ENCODE measurements at regions not wholly inside any gene's neighbourhood (a gene's known extent, or its start where the extent isn't known, plus 50 kb on each side); places are given as distances from the start of the nearest gene placed in this dataset.

DNA sequence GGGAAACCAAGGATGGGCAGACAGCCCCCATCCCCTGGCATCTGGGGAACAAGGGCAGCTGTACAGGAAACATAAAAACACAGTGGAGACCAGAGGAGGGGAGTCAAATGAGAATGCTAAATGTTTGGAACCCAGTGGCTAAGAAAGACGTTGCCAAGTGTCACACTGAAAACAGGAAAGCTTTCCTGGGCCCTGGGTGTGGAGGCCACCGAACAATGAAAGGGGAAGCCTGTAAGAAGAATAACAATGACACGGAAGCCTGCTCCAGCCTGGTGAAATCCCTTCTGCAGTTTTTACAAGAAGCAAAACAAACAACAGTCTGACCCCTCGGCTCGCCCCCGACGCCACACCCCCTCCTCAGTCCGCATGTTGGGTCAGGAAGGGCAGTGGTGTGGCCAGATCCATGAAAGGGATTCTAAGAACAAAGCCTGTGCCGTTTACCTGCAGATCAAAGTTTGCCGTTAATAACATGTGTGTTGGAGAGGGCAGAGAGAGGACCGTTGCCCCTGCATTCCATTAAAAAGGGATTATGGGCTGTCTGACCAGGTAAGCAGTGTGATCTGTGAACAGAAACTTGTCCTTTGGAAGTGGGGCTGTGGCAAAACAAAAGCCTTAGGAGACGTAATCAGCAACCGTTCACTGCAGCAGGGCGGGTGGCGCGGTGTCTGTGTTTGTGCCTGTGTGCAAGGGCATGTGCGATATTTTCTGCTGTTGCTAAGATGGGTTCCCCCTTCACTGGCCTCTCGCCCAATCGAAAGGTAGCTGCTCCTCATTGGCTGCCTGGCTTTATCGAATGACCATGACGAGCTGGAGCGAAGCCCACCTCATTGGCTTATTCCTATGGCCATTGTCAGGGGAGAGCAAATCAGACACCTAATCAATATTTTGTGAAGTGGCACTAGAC is 113.7 kb upstream of the BLID start:
- H3K27ac ChIP-seq = no peak overlapping the region
- no peak for TF ChIP-seq ZFX (IDR thresholded peaks at IDR 0.05)
- TF ChIP-seq, protein P1, sequence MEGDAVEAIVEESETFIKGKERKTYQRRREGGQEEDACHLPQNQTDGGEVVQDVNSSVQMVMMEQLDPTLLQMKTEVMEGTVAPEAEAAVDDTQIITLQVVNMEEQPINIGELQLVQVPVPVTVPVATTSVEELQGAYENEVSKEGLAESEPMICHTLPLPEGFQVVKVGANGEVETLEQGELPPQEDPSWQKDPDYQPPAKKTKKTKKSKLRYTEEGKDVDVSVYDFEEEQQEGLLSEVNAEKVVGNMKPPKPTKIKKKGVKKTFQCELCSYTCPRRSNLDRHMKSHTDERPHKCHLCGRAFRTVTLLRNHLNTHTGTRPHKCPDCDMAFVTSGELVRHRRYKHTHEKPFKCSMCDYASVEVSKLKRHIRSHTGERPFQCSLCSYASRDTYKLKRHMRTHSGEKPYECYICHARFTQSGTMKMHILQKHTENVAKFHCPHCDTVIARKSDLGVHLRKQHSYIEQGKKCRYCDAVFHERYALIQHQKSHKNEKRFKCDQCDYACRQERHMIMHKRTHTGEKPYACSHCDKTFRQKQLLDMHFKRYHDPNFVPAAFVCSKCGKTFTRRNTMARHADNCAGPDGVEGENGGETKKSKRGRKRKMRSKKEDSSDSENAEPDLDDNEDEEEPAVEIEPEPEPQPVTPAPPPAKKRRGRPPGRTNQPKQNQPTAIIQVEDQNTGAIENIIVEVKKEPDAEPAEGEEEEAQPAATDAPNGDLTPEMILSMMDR (conservative IDR thresholded peaks at IDR 0.05) = no peak

DNA sequence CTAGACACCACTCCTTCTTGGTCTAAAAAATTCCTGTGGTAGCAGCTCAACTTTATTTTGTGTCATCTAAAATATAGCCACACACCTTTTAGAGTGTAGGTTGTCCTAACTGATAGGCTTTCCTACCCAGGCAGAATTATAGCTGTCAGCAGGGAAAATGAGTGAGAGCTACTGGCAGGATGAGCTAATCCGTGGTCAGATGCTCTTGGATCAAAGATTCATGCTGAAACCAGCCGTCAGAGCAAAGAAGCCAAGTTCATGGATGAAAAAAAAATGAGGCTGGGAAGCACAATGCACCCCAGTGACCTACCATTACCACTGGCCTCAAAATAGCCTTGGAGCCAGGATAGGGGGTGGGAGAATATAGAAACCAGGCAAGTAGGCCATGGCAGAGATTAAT is 113.1 kb upstream of the BLID start:
- TF ChIP-seq ZFX (IDR thresholded peaks at IDR 0.05) = no peak
- TF ChIP-seq, protein P1 (conservative IDR thresholded peaks at IDR 0.05) = no peak
- H3K27ac ChIP-seq = no peak overlapping the region

DNA sequence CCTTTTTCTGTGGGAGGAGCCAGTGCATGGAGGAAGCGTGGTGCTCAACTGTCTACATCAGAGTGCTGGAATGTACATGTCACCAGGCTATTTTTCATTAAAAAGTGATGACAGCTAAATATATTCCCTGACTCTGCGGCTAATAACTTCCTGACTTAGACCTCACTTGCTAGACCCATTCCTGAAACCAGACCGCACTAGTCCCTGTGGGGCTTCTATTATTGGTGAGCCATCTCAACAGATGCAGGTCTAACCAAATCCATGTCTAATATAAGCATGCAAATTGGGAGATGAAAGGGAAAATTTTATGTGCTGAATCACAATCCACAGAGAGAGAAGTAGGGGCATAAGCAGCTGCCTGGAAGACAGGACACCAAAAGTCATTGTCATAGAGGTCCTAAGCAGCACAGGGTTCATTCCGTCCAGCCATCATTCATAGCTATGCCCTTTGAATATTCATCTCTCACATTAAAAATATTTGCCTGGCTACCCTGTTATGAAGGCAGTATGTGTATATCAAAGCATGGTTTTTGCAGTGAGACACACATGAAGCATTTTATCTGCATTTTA is 110.9 kb upstream of the BLID start:
- TF ChIP-seq, protein P1 (conservative IDR thresholded peaks at IDR 0.05) = no peak
- no peak for TF ChIP-seq ZFX (IDR thresholded peaks at IDR 0.05)
- H3K27ac ChIP-seq = no peak overlapping the region

DNA sequence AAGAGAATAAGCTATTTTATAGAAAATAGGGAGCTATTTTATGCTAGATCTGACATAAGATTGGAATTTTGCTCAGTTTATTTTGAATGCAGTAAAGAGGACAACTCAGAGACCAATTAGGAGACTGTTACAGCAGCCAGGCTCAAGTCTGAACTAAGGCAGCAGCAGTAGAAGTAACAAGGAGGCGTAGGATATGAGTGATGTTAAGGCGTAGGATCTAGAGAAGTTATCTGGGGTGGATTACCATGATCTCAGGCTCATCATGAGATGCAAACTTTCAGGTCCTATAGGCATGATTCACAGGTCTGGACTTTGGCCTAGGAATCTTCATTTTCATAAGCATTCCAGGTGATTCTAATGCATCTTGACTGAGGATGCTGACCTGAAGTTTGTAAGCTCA is 108.9 kb upstream of the BLID start:
- no peak overlapping the region for H3K27ac ChIP-seq
- TF ChIP-seq, protein P1 (conservative IDR thresholded peaks at IDR 0.05) = no peak
- TF ChIP-seq ZFX (IDR thresholded peaks at IDR 0.05) = no peak

DNA sequence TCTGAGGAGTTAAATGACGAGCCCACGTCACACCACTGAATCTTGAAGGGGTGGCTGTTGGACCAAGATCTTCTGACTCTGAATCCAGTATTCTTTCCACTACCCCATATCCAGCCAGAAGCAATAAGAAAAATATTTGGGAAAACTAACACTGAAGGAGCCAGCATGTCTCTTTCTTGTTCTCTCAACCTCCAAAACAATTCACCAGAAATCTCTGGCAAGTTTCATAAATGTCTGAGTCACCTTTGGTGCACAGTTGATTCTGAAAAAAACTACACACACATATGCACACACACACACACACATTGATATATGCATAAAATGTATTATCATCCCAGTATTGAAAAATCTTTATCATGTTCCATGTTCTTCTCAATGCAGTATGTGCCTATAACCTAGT is 104.3 kb upstream of the BLID start:
- H3K27ac ChIP-seq = no peak overlapping the region
- TF ChIP-seq ZFX (IDR thresholded peaks at IDR 0.05) = no peak
- TF ChIP-seq, protein P1 (conservative IDR thresholded peaks at IDR 0.05) = no peak

DNA sequence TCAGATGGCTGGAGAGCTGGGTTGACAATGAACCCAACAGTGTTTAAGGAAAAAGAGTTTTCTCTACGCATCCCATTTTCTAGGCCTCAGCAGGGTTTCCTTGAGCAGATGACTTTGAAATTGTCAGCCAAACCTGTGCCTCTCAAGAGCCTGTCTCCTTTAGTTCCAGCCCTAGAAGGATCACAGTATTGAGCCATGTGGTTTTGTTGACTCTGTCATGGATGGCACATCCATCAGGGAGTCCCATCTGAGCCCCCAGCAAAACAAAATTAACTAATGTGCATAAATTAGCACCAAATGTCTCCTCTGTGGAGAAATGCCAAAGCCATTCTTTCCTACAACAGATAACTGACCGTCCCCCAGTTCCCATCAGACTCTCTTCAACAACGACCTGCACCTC is 103.8 kb upstream of the BLID start:
- TF ChIP-seq, protein P1 (conservative IDR thresholded peaks at IDR 0.05) = no peak
- H3K27ac ChIP-seq = no peak overlapping the region

DNA sequence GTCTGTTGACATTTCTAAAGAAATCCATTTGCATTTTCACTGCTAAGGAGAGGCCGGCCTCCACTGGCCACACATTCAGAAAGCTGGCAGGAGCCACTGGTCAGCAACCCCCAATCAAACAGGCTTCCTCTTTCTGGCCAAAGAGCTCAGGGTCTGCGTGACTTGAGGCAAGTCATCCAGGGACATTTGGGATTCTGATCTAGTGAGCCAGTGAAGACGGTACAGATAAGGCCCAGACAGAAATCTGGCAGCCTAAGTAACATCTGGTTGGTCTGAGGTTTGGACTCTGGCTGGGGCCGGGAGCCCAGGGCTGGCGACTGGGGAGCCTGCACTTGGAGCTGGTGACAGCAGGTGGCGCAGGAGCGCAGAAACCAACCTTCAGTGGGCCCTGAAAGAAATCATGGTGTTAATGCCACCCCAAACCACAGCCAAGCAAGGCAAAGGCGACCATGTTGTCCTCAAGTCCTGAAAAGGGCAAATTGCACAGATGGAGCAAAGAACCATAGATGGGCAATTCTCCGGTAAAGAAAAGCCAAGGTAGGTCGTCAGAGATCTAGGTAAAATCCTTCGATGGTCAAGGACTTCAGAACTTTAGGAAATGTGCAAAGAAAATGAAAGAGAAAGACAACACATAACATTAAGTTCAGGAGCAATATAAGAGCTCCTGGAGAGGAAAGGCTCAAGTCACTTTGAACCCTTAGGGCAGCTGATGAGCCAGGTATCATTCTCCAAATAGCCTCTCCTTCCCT is 99.4 kb upstream of the BLID start:
- TF ChIP-seq, protein P1 (conservative IDR thresholded peaks at IDR 0.05) = peak; percentile 89
- TF ChIP-seq ZFX (IDR thresholded peaks at IDR 0.05) = no peak

More for the DNA sequence above, 99.4 kb upstream of the BLID start:
- H3K27ac ChIP-seq = no peak overlapping the region

Data from C4-2B (cell line).